Astrocyte (in vitro differentiated cells and primary cell): ENCODE measurements at regions not wholly inside any gene's neighbourhood (a gene's known extent, or its start where the extent isn't known, plus 50 kb on each side); places are given as distances from the start of the nearest gene placed in this dataset.

Experiments used
- DNase-seq: peaks from one replicate; pipeline ENCODE4 v3.0.0-alpha.2; 2010; ENCODE audit warnings: low read depth
- FAIRE-seq: peaks from 2 replicates; lab custom pipeline; 2011; peaks lifted over from hg19 to GRCh38; lab: Jason Lieb, UNC
- H2AFZ ChIP-seq: 2 replicates; pipeline ENCODE4 v1.6.0; 2012; ENCODE audit warnings: low read depth, low read length, inconsistent platforms
- H3K27ac ChIP-seq: 2 replicates; pipeline ENCODE4 v1.5.1; 2011; ENCODE audit warnings: low read depth, low read length, inconsistent platforms
- H3K27me3 ChIP-seq: 2 replicates; pipeline ENCODE4 v1.6.0; 2011; ENCODE audit warnings: low read length, inconsistent platforms; ENCODE audit not compliant: insufficient read depth
- H3K36me3 ChIP-seq: 2 replicates; pipeline ENCODE4 v1.5.1; 2011; ENCODE audit warnings: low read length, inconsistent platforms; ENCODE audit not compliant: insufficient read depth
- H3K4me1 ChIP-seq: 2 replicates; pipeline ENCODE4 v1.5.1; 2011; ENCODE audit warnings: low read length, inconsistent platforms; ENCODE audit not compliant: insufficient read depth
- H3K4me2 ChIP-seq: 2 replicates; pipeline ENCODE4 v1.6.0; 2012; ENCODE audit warnings: low read length, inconsistent platforms
- H3K4me3 ChIP-seq: 2 replicates; pipeline ENCODE4 v1.5.1; 2011; ENCODE audit warnings: low read depth, mild to moderate bottlenecking, low read length, inconsistent platforms; ENCODE audit not compliant: insufficient read depth
- H3K79me2 ChIP-seq: 2 replicates; pipeline ENCODE4 v1.6.0; 2012; ENCODE audit warnings: mild to moderate bottlenecking, low read length, inconsistent platforms; ENCODE audit not compliant: insufficient read depth
- H3K9ac ChIP-seq: 2 replicates; pipeline ENCODE4 v1.6.0; 2012; ENCODE audit warnings: mild to moderate bottlenecking, low read length, inconsistent platforms
- H3K9me3 ChIP-seq: 2 replicates; pipeline ENCODE4 v1.5.1; 2012; ENCODE audit warnings: low read depth, mild to moderate bottlenecking, low read length, inconsistent platforms; ENCODE audit not compliant: insufficient read depth
- H4K20me1 ChIP-seq: 2 replicates; pipeline ENCODE4 v1.6.0; 2012; ENCODE audit warnings: low read length, inconsistent platforms; ENCODE audit not compliant: insufficient read depth
- H3K27ac Mint-ChIP-seq: one replicate; pipeline ENCODE4 v1.8.0; 2021; ENCODE audit warnings: mild to moderate bottlenecking, mixed read lengths; ENCODE audit not compliant: unreplicated experiment
- H3K27me3 Mint-ChIP-seq: one replicate; pipeline ENCODE4 v1.8.0; 2021; ENCODE audit warnings: low read depth, mixed read lengths; ENCODE audit not compliant: unreplicated experiment
- H3K36me3 Mint-ChIP-seq: one replicate; pipeline ENCODE4 v1.8.0; 2021; ENCODE audit warnings: low read depth, mixed read lengths; ENCODE audit not compliant: unreplicated experiment
- H3K4me1 Mint-ChIP-seq: one replicate; pipeline ENCODE4 v1.8.0; 2021; ENCODE audit warnings: low read depth, mixed read lengths; ENCODE audit not compliant: unreplicated experiment
- H3K4me3 Mint-ChIP-seq: one replicate; pipeline ENCODE4 v1.8.0; 2021; ENCODE audit warnings: mild to moderate bottlenecking, moderate library complexity, mixed read lengths; ENCODE audit not compliant: unreplicated experiment
- H3K9me3 Mint-ChIP-seq: one replicate; pipeline ENCODE4 v1.8.0; 2021; ENCODE audit warnings: mild to moderate bottlenecking, mixed read lengths; ENCODE audit not compliant: unreplicated experiment
- EZH2 ChIP-seq: IDR thresholded peaks from 2 replicates; pipeline ENCODE4 v1.6.1; 2012; ENCODE audit warnings: mild to moderate bottlenecking, low read length, inconsistent platforms; ENCODE audit not compliant: insufficient read depth
- TF ChIP-seq, protein P1 (sequence below): IDR thresholded peaks from 2 replicates; pipeline ENCODE4 v1.5.1; 2011; ENCODE audit warnings: low read depth, mild to moderate bottlenecking, inconsistent platforms, low read length, moderate library complexity; ENCODE audit not compliant: insufficient read depth

GRCh38 chr9:96088510-96088909 is 213.0 kb downstream of the ERCC6L2 start:
- H3K79me2 ChIP-seq = no peaks in the 10 kb centered on the region
- no peak overlapping the region for H3K27ac Mint-ChIP-seq
- H3K9ac ChIP-seq = no peak overlapping the region
- H2AFZ ChIP-seq = no peak overlapping the region
- H3K4me3 ChIP-seq = no peak overlapping the region
- FAIRE-seq (no peak), DNase-seq (no peak)
- H3K36me3 ChIP-seq = no peaks in the 10 kb centered on the region
- H3K4me2 ChIP-seq = no peak overlapping the region
- H3K4me1 ChIP-seq = no peaks in the 10 kb centered on the region
- H3K27me3 ChIP-seq = peaks cover 8% of the 10 kb centered on the region
- no peak overlapping the region for H3K27ac ChIP-seq
- H3K9me3 ChIP-seq = no peaks in the 10 kb centered on the region
- H3K4me3 Mint-ChIP-seq = no peak overlapping the region
- peaks cover 23% of the 10 kb centered on the region for H3K27me3 Mint-ChIP-seq
- H3K4me1 Mint-ChIP-seq = no peaks in the 10 kb centered on the region
- H3K36me3 Mint-ChIP-seq = no peaks in the 10 kb centered on the region
- H3K9me3 Mint-ChIP-seq = peaks cover 3% of the 10 kb centered on the region
- TF ChIP-seq, protein P1, sequence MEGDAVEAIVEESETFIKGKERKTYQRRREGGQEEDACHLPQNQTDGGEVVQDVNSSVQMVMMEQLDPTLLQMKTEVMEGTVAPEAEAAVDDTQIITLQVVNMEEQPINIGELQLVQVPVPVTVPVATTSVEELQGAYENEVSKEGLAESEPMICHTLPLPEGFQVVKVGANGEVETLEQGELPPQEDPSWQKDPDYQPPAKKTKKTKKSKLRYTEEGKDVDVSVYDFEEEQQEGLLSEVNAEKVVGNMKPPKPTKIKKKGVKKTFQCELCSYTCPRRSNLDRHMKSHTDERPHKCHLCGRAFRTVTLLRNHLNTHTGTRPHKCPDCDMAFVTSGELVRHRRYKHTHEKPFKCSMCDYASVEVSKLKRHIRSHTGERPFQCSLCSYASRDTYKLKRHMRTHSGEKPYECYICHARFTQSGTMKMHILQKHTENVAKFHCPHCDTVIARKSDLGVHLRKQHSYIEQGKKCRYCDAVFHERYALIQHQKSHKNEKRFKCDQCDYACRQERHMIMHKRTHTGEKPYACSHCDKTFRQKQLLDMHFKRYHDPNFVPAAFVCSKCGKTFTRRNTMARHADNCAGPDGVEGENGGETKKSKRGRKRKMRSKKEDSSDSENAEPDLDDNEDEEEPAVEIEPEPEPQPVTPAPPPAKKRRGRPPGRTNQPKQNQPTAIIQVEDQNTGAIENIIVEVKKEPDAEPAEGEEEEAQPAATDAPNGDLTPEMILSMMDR = no peak
- no peak for TF ChIP-seq EZH2
- no peaks in the 10 kb centered on the region for H4K20me1 ChIP-seq

DNA sequence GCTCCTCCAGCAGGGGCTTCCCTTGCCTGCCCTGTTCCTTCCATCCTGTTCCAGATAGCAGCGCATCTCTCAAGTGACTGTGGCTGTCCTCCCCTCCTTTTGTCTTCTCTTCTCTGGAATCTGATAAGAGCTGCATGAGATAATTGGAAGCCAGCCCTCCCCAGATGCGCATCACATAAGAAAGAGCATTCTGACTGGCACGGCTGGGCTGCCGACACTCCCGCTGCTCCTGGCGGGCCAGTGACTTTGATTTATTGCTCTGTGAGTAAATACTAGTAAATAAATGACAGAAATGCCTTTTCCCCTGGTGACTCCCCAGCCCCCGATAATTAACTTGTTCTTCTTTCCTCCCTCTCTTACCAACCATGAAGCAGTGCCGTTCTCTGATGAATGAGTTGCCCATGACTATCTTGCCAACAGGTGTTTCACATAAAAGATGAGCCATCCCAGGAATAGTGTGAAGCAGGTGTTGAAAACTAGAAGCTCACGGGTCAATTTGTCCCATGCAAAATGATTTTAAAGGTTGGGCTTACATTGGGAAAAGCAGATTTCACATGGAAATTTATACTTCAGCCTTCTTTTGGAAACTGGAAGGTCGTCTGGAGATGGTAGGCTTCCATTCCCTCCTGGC is 212.3 kb downstream of the ERCC6L2 start:
- no peaks in the 10 kb centered on the region for H3K4me1 ChIP-seq

More for the DNA sequence above, 212.3 kb downstream of the ERCC6L2 start:
- TF ChIP-seq EZH2 = no peak
- TF ChIP-seq, protein P1 = no peak
- H3K27ac ChIP-seq = no peak overlapping the region
- Mint-ChIP-seq H3K4me3 (no peak overlapping the region), H3K36me3 (no peaks in the 10 kb centered on the region), H3K9me3 (peaks cover 2% of the 10 kb centered on the region), H3K4me1 (no peaks in the 10 kb centered on the region), H3K27me3 (peaks cover 23% of the 10 kb centered on the region), H3K27ac (no peak overlapping the region)
- DNase-seq (no peak), FAIRE-seq (no peak)
- peaks cover 8% of the 10 kb centered on the region for H3K27me3 ChIP-seq
- no peak overlapping the region for H2AFZ ChIP-seq
- H4K20me1 ChIP-seq = no peaks in the 10 kb centered on the region
- H3K36me3 ChIP-seq = no peaks in the 10 kb centered on the region
- no peaks in the 10 kb centered on the region for H3K79me2 ChIP-seq
- H3K4me3 ChIP-seq = no peak overlapping the region
- H3K9ac ChIP-seq = no peak overlapping the region
- no peak overlapping the region for H3K4me2 ChIP-seq
- H3K9me3 ChIP-seq = no peaks in the 10 kb centered on the region
